ENCODE measurements at regions not wholly inside any gene's neighbourhood (a gene's known extent, or its start where the extent isn't known, plus 50 kb on each side); places are given as distances from the start of the nearest gene placed in this dataset.

DNA sequence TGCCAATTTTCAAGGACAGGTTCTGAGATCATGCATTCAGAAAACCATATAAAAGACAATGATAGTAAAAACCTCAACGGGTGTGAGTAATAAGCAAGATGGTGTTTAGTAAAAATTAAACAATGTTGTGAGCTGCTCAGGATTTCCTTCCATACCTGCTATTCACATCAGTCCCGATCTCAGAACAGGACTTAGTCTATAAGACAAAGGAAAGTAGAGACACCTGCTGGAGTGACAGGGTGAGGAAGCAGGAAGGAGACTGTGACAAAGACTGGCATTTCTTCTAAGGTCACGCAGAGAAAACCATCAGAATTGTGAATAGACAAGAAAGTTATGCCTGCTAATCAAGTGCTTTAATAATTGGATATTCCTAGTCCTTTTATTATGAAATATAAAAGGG, 648.0 kb downstream of the DACH1 start:
- TF ChIP-seq, protein P1, sequence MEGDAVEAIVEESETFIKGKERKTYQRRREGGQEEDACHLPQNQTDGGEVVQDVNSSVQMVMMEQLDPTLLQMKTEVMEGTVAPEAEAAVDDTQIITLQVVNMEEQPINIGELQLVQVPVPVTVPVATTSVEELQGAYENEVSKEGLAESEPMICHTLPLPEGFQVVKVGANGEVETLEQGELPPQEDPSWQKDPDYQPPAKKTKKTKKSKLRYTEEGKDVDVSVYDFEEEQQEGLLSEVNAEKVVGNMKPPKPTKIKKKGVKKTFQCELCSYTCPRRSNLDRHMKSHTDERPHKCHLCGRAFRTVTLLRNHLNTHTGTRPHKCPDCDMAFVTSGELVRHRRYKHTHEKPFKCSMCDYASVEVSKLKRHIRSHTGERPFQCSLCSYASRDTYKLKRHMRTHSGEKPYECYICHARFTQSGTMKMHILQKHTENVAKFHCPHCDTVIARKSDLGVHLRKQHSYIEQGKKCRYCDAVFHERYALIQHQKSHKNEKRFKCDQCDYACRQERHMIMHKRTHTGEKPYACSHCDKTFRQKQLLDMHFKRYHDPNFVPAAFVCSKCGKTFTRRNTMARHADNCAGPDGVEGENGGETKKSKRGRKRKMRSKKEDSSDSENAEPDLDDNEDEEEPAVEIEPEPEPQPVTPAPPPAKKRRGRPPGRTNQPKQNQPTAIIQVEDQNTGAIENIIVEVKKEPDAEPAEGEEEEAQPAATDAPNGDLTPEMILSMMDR (conservative IDR thresholded peaks at IDR 0.05; ENCODE audit: low read length): peak; percentile 42
- TF ChIP-seq EZH2phosphoT487 (IDR thresholded peaks at IDR 0.05; ENCODE audit: borderline replicate concordance): no peak

Measured in Loucy (cell line).